HPDE6-E6E7 (cell line): ENCODE measurements at regions not wholly inside any gene's neighbourhood (a gene's known extent, or its start where the extent isn't known, plus 50 kb on each side); places are given as distances from the start of the nearest gene placed in this dataset.
"Not testable (repeated sequence)": the region's sequence is repeated elsewhere in the genome, so short reads cannot be mapped to it uniquely, and the experiment has no call there.

ENCODE experiments used
- DNase-seq: peaks from one replicate; pipeline ENCODE4 v3.0.0; 2011; ENCODE audit warnings: missing footprints; ENCODE audit errors: extremely low spot score

GRCh38 chr3:110886222-110886893, 185.3 kb upstream of the NECTIN3 start:
- no peak for DNase-seq

- no peak for DNase-seq
Observed at GRCh38 chr3:110887176-110887575, 184.4 kb upstream of the NECTIN3 start.

- DNase-seq = not testable (repeated sequence)
Observed at GRCh38 chr3:110888625-110889375, 182.8 kb upstream of the NECTIN3 start.

DNA sequence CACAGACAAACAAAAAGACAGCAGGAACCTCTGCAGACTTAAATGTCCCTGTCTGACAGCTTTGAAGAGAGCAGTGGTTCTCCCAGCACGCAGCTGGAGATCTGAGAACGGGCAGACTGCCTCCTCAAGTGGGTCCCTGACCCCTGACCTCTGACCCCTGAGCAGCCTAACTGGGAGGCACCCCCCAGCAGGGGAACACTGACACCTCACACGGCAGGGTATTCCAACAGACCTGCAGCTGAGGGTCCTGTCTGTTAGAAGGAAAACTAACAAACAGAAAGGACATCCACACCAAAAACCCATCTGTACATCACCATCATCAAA, 182.3 kb upstream of the NECTIN3 start:
- not testable (repeated sequence) for DNase-seq

DNA sequence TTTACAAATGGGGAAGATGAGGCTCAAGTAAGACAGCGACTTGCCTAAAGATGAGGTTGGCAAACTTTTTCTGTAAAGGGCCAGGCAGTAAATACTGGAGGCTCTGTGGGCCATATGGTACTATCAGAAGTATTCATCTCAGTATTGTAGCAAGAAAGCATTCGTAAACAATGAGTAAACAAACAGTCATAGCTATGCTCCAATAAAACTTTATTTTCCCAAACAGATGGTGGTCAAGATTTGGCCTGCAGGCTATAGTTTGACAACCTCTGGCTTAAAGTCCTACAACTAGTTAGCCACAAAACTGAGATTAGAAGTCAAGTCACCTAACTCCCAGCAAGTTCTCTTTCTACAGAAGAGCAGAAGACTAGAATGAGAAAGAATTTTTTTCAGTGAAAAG, 177.0 kb upstream of the NECTIN3 start:
- no peak for DNase-seq

- no peak for DNase-seq
Observed at GRCh38 chr3:110895054-110895453, 176.6 kb upstream of the NECTIN3 start.

DNA sequence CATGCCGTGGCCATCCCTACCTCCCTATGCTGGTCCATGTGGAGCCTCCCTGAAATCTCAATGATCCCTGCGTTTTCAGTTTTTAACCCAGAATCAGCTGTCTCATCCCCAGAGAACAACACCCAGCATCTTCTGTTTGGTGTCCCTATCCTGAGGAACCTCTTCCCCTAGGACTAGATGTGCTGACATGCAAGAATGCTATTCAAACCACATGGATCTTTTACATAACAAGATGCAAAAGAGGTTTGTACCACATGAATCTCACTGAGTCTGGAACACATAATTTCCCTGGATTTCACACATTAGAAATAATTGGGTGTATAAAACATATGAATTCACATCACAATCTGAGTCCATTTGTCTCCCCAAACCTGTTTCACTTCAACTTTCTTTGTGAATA, 174.6 kb upstream of the NECTIN3 start:
- DNase-seq = no peak

- DNase-seq = no peak
Observed at GRCh38 chr3:110900576-110900975, 171.0 kb upstream of the NECTIN3 start.

DNA sequence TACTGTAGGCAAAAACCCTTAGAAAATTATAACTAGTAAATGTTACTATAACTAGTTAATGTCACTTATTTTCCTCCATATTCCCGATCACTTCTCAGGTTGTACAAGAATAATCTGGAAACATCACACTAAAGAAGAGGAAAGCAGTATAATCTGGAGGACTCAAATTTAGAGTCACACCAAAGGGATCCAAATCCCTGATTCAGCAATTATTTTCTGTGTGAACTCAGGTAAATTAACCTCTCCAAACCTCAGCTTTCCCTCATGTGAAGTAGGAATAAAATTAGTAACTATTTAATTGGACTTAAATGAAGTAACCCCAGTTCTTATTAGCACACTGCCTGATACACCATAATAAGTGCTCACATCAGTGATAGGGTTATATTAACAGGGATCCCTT, 170.1 kb upstream of the NECTIN3 start:
- DNase-seq = no peak

GRCh38 chr3:110902453-110903085, 169.0 kb upstream of the NECTIN3 start:
- no peak for DNase-seq

DNA sequence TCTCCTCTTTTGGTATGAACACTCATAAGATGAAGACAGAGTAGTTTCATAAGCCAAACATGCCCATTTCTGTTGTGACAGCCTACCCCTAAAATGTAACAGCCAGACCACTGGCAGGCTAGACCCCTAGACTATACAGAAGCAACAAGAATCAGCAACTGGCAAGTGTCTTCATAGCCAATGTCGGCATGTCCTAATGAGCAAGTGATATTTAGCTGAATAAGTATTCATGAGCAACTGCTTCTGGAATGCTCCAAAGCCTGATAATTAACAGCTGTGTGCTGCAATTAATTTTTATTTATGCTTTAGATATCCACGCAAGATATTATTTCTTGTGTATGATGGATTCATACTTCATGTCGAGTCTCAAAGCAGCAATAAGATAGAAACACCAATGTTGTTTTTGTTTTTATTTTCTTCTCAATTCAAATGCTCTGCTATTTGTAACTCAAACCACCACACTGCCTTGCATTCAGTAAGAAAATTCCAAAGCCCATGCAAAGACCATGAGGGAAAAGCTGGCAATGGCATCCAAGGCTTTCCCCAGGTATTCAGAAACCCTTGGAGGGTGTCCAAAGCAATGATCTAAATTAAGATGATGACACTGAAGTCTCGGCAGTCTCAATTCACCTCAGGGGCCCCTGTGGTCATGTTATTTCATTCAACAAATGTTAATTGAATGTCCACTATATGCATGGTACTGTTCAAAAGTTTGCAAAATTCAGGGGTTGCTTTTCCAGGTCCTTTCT, 167.7 kb upstream of the NECTIN3 start:
- DNase-seq = no peak

GRCh38 chr3:110904520-110904890, 167.1 kb upstream of the NECTIN3 start:
- DNase-seq = no peak

GRCh38 chr3:110905121-110905520, 166.5 kb upstream of the NECTIN3 start:
- no peak for DNase-seq

DNA sequence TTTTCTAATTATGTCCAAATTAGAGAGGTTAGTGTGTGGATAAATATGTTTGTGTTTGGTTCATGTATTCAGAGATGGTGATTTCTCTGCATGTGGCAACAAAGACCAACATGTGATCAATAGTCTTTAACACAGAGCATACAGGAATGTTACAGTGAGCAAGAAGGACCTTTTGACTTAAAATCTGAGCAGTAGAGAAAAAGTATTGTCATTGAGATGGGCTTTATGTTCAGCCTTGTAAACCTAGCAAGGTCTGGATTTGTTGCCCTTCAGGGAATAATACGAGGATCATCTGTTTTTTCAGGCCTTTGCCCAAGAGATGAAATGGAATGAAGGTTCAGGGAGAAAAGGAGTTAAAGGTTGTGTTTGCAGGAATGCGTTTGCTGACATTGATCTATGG, 161.8 kb upstream of the NECTIN3 start:
- DNase-seq = no peak

DNA sequence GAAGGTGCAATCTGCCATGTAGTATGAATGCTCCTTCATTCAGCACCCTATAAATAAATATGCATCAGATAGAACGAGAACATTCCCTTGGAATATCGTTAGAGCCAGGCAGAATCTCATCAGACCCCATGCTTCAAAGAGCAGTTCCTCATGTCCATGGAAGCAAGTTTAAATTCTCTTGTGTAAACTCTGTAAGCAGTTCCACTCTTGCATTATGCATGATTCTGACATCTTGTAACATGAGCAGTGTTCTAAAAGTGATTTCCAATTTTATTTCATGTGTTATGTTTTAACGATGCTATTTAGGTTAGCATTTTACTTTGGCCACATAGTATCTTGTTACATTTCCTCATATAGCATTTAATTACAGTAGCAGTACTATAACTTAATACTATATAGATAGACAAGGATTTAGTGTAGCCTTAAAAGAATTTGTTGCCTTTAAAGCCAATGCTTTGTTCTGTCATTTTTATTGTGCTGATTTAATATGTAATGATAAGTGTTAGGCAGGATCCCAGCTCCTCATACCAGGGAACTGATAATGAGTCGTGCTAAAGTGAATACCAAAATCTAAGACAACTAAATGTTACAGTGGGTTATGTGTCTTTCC, 161.2 kb upstream of the NECTIN3 start:
- DNase-seq = no peak

DNA sequence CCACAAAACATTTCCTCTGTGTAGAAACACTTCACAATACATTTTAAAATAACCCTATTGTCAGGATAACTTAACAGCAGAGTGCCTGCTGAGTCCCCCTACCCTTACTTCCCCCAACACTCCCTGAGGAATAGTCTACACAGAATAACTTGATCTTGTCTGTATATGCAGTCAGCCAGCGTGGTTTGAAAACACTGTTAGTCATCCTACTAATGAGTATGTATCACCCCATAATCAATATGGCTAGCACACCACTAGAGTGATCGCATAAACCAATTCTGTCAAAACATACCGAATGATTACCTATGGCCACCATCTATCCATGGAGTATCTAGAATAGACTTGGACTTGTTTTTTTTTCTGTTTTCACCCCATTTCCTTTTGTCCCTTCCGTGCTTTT, 152.7 kb upstream of the NECTIN3 start:
- DNase-seq = no peak

DNA sequence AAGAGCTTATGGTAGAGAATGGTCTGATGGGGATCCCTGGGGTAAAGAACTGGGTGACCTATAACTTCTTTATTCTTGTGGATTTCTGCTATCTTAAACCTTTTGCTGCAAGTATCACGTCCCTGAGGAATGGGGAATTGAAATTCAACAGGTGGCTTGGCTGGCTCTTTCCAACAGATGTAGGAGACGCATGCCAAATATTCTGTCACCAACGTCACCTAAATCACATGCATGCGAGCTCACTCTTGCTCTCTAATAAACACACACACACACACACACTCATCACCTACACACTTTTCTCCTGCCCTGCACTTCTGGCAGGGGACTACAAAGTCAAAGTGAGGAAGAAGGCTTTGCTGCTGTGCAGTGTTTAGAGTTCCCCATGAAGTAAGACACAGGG, 145.8 kb upstream of the NECTIN3 start:
- DNase-seq = no peak

- DNase-seq = no peak
Observed at GRCh38 chr3:110928016-110928662, 143.5 kb upstream of the NECTIN3 start.

DNA sequence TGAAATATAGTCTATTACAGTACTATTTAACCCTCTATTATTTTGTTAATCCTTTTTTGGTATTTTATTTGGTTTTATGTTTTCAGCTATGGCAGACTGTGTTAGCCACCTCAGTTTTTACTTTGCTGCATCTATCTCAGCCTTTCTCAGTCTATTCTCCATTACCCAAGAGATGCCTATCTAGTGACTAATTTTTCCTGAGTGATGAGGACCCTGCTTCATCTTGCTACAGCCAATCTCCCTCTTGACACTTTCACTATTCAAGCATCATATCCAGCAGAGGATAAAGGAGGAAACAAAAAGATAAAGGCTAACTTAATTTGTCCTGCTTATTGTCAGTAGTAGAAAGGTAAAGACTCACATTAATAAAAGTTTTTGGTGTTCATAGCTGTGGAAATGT, 141.8 kb upstream of the NECTIN3 start:
- no peak for DNase-seq

DNA sequence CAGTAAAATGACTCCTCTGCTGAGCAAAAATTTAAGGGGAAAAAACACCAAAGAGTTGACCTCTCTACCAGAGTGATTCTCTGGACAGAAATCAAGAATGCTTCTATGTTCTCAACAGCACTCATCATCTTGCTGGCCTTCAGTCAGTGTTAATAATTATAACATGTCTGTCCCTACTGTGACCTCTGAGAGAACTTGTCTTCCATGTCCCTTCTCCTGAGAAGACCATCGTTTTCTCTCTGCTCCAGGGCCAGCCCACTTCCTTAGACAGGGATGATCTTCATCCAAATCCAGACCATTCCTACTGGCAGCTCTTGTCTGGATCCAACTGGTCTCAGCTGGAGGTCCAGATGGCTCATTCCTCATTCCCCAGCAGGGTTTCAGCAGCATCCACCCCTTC, 139.0 kb upstream of the NECTIN3 start:
- DNase-seq = no peak

GRCh38 chr3:110933821-110934426, 137.7 kb upstream of the NECTIN3 start:
- no peak for DNase-seq
